ENCODE measurements at regions not wholly inside any gene's neighbourhood (a gene's known extent, or its start where the extent isn't known, plus 50 kb on each side); places are given as distances from the start of the nearest gene placed in this dataset.

- TF ChIP-seq MXI1 (IDR thresholded peaks at IDR 0.05; ENCODE audit: borderline replicate concordance, low read depth, low read length) (no peak), BHLHE40 (IDR thresholded peaks at IDR 0.05; ENCODE audit: low read depth, low read length) (no peak), CHD1 (IDR thresholded peaks at IDR 0.05; ENCODE audit: low read depth, low read length) (no peak), USF2 (IDR thresholded peaks at IDR 0.05; ENCODE audit: low read depth, low read length) (no peak), RCOR1 (IDR thresholded peaks at IDR 0.05; ENCODE audit: insufficient replicate concordance, low read length) (no peak), NFE2L2 (IDR thresholded peaks at IDR 0.05; ENCODE audit: low read depth, low read length) (no peak)
- TF ChIP-seq, protein P1, sequence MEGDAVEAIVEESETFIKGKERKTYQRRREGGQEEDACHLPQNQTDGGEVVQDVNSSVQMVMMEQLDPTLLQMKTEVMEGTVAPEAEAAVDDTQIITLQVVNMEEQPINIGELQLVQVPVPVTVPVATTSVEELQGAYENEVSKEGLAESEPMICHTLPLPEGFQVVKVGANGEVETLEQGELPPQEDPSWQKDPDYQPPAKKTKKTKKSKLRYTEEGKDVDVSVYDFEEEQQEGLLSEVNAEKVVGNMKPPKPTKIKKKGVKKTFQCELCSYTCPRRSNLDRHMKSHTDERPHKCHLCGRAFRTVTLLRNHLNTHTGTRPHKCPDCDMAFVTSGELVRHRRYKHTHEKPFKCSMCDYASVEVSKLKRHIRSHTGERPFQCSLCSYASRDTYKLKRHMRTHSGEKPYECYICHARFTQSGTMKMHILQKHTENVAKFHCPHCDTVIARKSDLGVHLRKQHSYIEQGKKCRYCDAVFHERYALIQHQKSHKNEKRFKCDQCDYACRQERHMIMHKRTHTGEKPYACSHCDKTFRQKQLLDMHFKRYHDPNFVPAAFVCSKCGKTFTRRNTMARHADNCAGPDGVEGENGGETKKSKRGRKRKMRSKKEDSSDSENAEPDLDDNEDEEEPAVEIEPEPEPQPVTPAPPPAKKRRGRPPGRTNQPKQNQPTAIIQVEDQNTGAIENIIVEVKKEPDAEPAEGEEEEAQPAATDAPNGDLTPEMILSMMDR (conservative IDR thresholded peaks at IDR 0.05; ENCODE audit: low read depth, low read length) = no peak
- no peaks in the 10 kb centered on the region; the same call in 1 of the 2 replicates for H3K9me1 ChIP-seq (ENCODE audit: insufficient read depth, low read length)
- dilution Hi-C loops (cut with HindIII; ENCODE audit: low sequenced_read_pairs, unreplicated experiment) (no loop called here), intact Hi-C loops (cut with micrococcal nuclease) (no loop called here), in situ Hi-C loops (cut with MboI; ENCODE audit: low sequenced_read_pairs) (no loop called here)
- H3K4me3 ChIP-seq (ENCODE audit: insufficient read depth, low read depth, low read length) = no peak overlapping the region
- no peak overlapping the region for H2BK120ac ChIP-seq (ENCODE audit: low read depth, low read length)
- H3K4me2 ChIP-seq (ENCODE audit: low read depth, low read length) = no peak overlapping the region
- ChIA-PET POLR2A (ENCODE audit: unreplicated experiment) (no interaction called here), CTCF (no interaction called here)
- H2BK5ac ChIP-seq (ENCODE audit: low read depth, low read length, poor library complexity, severe bottlenecking) = no peak overlapping the region
- H3K4me1 ChIP-seq (ENCODE audit: control insufficient read depth, insufficient read depth, low read length) = no peaks in the 10 kb centered on the region
- no peak overlapping the region for H2BK20ac ChIP-seq (ENCODE audit: low read depth, low read length)
- H3K56ac ChIP-seq (ENCODE audit: extremely low read depth, insufficient read depth, low read length) = no peak overlapping the region
- no TSS peak for BruUV-seq (replicated peaks)
- H3K27ac ChIP-seq (ENCODE audit: insufficient read depth, low read length) = no peak overlapping the region
- ATAC-seq (ENCODE audit: low read depth) (no peak), DNase-seq (no peak)
- H3K4ac ChIP-seq (ENCODE audit: low read depth, low read length) = no peak overlapping the region
- H3K23ac ChIP-seq (ENCODE audit: low read depth, low read length) = no peak overlapping the region
- no peaks in the 10 kb centered on the region for H3K9me3 ChIP-seq (ENCODE audit: control insufficient read depth, insufficient read depth, low read length)
- H3K14ac ChIP-seq (replicated peaks; ENCODE audit: low read depth, low read length) = no peak overlapping the region
- H2AFZ ChIP-seq (replicated peaks; ENCODE audit: low read length, poor library complexity) = no peak overlapping the region
- no peak overlapping the region for H4K91ac ChIP-seq (ENCODE audit: insufficient read depth, low read depth, low read length)
- H3K36me3 ChIP-seq (ENCODE audit: control insufficient read depth, insufficient read depth, low read length) = no peaks in the 10 kb centered on the region
- H4K5ac ChIP-seq (ENCODE audit: low read depth, low read length) = no peak overlapping the region
- peaks cover 33% of the 10 kb centered on the region for H3K27me3 ChIP-seq (ENCODE audit: control insufficient read depth, insufficient read depth, low read length)
- H3K9ac ChIP-seq (ENCODE audit: low read depth, low read length) = no peak overlapping the region
- no peak overlapping the region for H2AK5ac ChIP-seq (ENCODE audit: low read depth, low read length)
- H2BK15ac ChIP-seq (ENCODE audit: low read depth, low read length) = no peak overlapping the region
- no peaks in the 10 kb centered on the region for H3K79me1 ChIP-seq (ENCODE audit: low read depth in 1 of 2, low read length in 2 of 2)
- no peak overlapping the region for H3K18ac ChIP-seq (ENCODE audit: low read depth, low read length)
- no peak overlapping the region for H4K8ac ChIP-seq (ENCODE audit: low read depth in 2 of 2, low read length in 2 of 2)
- 100% methylated on average over 1 of the region's 8 CpGs; no CpG with 5 or more reads in 1 of the 2 experiments for WGBS, 2 experiments (ENCODE audit: extremely low coverage in 2 of 2, insufficient read length in 1 of 2)
- H2AK9ac ChIP-seq (replicated peaks; ENCODE audit: low read depth, low read length, poor library complexity) = no peak overlapping the region
- H4K20me1 ChIP-seq (ENCODE audit: insufficient read depth, low read length) = no peaks in the 10 kb centered on the region
Observed at GRCh38 chr15:70246623-70247220, 149.0 kb upstream of the TLE3 start.
